GM12878 (cell line): ENCODE measurements at regions not wholly inside any gene's neighbourhood (a gene's known extent, or its start where the extent isn't known, plus 50 kb on each side); places are given as distances from the start of the nearest gene placed in this dataset.

Source experiments
- ATAC-seq: fragments of 200-7000 bp; cut with Tn5 transposase; 3 replicates; pipeline ENCODE4 v1.9.1; 2020; ENCODE audit warnings: mild to moderate bottlenecking, moderate library complexity
- BruUV-seq: library from RNA; stranded (reverse); fragments of 400-500 nt; replicated peaks from 2 replicates; lab custom pipeline; 2021; lab: Mats Ljungman, UMichigan
- CTCF ChIA-PET: fragments of 300-600 bp; sonication (Branson Sonifier 250); formaldehyde crosslinking; extraction: SDS; loops from one replicate; lab custom pipeline; 2021; ENCODE audit warnings: inconsistent platforms; lab: Yijun Ruan, JAX
- POLR2A ChIA-PET: fragments of 350-600 bp; formaldehyde crosslinking; extraction: SDS; loops from one replicate; lab custom pipeline; 2021; ENCODE audit warnings: inconsistent platforms; lab: Charles Lee
- RAD21 ChIA-PET: fragments of 300-600 bp; sonication (Branson Sonifier 250); formaldehyde crosslinking; loops from one replicate; lab custom pipeline; 2023; ENCODE audit warnings: antibody characterized with exemption; ENCODE audit not compliant: unreplicated experiment; lab: Charles Lee
- SMC1A ChIA-PET: fragments of 300-600 bp; sonication (Branson Sonifier 250); formaldehyde crosslinking; loops from one replicate; lab custom pipeline; 2023; ENCODE audit not compliant: unreplicated experiment, uncharacterized antibody; lab: Charles Lee
- DNase-seq: peaks from one replicate; pipeline ENCODE4 v3.0.0-alpha.2; 2011; ENCODE audit warnings: low read depth, low spot score
- FAIRE-seq: peaks from 3 replicates; lab custom pipeline; 2011; peaks lifted over from hg19 to GRCh38; lab: Jason Lieb, UNC
- H2AFZ ChIP-seq: 2 replicates; pipeline ENCODE4 v1.6.0; 2011; ENCODE audit warnings: low read depth, low read length, control low read depth; ENCODE audit not compliant: control insufficient read depth
- H3K27ac ChIP-seq: 2 replicates; pipeline ENCODE4 v1.5.1; 2011; ENCODE audit warnings: control low read depth; ENCODE audit not compliant: control insufficient read depth, insufficient read depth
- H3K27me3 ChIP-seq, 2 experiments: replicated peaks in 1 of 2; 2 replicates each; pipeline versions ENCODE4 v1.6.0 to v1.6.1; 2011; ENCODE audit warnings: low read length in 1 of 2; ENCODE audit not compliant: control insufficient read depth in 2 of 2, insufficient read depth in 2 of 2
- H3K36me3 ChIP-seq, 2 experiments: 2 replicates each; pipeline ENCODE4 v1.5.1; 2011; ENCODE audit warnings: low read length in 1 of 2; ENCODE audit not compliant: control insufficient read depth in 2 of 2, insufficient read depth in 2 of 2
- H3K4me1 ChIP-seq: 2 replicates; pipeline ENCODE4 v1.6.1; 2011; ENCODE audit warnings: mild to moderate bottlenecking, low read length, moderate library complexity, mixed read lengths; ENCODE audit not compliant: control insufficient read depth, insufficient read depth
- H3K4me2 ChIP-seq: 2 replicates; pipeline ENCODE4 v1.6.0; 2011; ENCODE audit warnings: control low read depth; ENCODE audit not compliant: control insufficient read depth, insufficient read depth
- H3K4me3 ChIP-seq: fragments of 200-600 bp; sonication (generic); 2 replicates; pipeline ENCODE4 v1.5.1; 2016
- H3K79me2 ChIP-seq: 2 replicates; pipeline ENCODE4 v1.6.0; 2011; ENCODE audit warnings: low read length; ENCODE audit not compliant: control insufficient read depth, insufficient read depth
- H3K9ac ChIP-seq: 2 replicates; pipeline ENCODE4 v1.8.0; 2011; ENCODE audit warnings: low read length, control low read depth, mixed read lengths; ENCODE audit not compliant: control insufficient read depth, insufficient read depth
- H3K9me3 ChIP-seq: replicated peaks from 3 replicates; pipeline ENCODE4 v1.5.1; 2011; ENCODE audit warnings: mild to moderate bottlenecking, low read length; ENCODE audit not compliant: control insufficient read depth, insufficient read depth
- H4K20me1 ChIP-seq: 2 replicates; pipeline ENCODE4 v1.6.0; 2011; ENCODE audit not compliant: control insufficient read depth, insufficient read depth
- BACH1 ChIP-seq: fragments of 450-650 bp; IDR thresholded peaks from 2 replicates; pipeline ENCODE4 v1.6.1; 2017; ENCODE audit warnings: mild to moderate bottlenecking, borderline replicate concordance
- CHD1 ChIP-seq: IDR thresholded peaks from 2 replicates; pipeline ENCODE4 v1.6.1; 2012; ENCODE audit warnings: low read depth, low read length, improper control_type of control experiment
- CUX1 ChIP-seq: IDR thresholded peaks from 2 replicates; pipeline ENCODE4 v1.6.1; 2012; ENCODE audit warnings: improper control_type of control experiment, low read depth, low read length; ENCODE audit not compliant: insufficient replicate concordance
- IKZF2 ChIP-seq, 2 experiments: fragments of 450-650 bp; IDR thresholded peaks; 2 replicates each; pipeline ENCODE4 v1.6.1; 2017; ENCODE audit warnings: mild to moderate bottlenecking in 2 of 2, moderate library complexity in 2 of 2
- MLLT1 ChIP-seq: fragments of 450-650 bp; IDR thresholded peaks from 2 replicates; pipeline ENCODE4 v1.6.1; 2016; ENCODE audit warnings: mild to moderate bottlenecking
- POLR2AphosphoS2 ChIP-seq: IDR thresholded peaks from 2 replicates; pipeline ENCODE4 v1.6.1; 2011; ENCODE audit warnings: low read depth, mild to moderate bottlenecking, low read length, improper control_type of control experiment, moderate library complexity
- SUPT20H ChIP-seq: IDR thresholded peaks from 2 replicates; pipeline ENCODE4 v1.6.1; 2011; ENCODE audit warnings: low read depth, mild to moderate bottlenecking, low read length, moderate library complexity, borderline replicate concordance; ENCODE audit not compliant: control insufficient read depth
- ZBTB11 ChIP-seq: fragments of 450-650 bp; formaldehyde crosslinking; IDR thresholded peaks from 2 replicates; pipeline ENCODE4 v1.5.0; 2022; ENCODE audit warnings: mild to moderate bottlenecking, missing genetic modification characterization
- ZBTB33 ChIP-seq: fragments of 450-650 bp; IDR thresholded peaks from 2 replicates; pipeline ENCODE4 v1.6.1; 2017; ENCODE audit warnings: mild to moderate bottlenecking
- WGBS: methylation state at CpG from one replicate; pipeline ENCODE4 v1.1.6; 2016; ENCODE audit warnings: low lambda C conversion rate; ENCODE audit not compliant: insufficient replicate concordance, insufficient coverage; ENCODE audit errors: missing lambda C conversion rate; 5-methylcytosine and 5-hydroxymethylcytosine counted together
- in situ Hi-C: fragments of 300-500 bp; cut with MboI; formaldehyde crosslinking; loops from 9 replicates; pipeline ENCODE4 v1.14.3; 2018; ENCODE audit warnings: mixed read lengths
- intact Hi-C: fragments of 100-400 bp; cut with micrococcal nuclease; formaldehyde crosslinking; loops from one replicate; pipeline ENCODE4 v1.14.2; 2022; ENCODE audit not compliant: unreplicated experiment

GRCh38 chr4:166222271-166222670 is 349.2 kb downstream of the TLL1 start (continued):
- TF ChIP-seq MLLT1 (no peak), CHD1 (no peak), BACH1 (no peak)

GRCh38 chr4:166228112-166228511 is 355.1 kb downstream of the TLL1 start:
- no peak for ATAC-seq
- H3K9ac ChIP-seq, result no peak overlapping the region
- no peak for DNase-seq
- 43% methylated on average over 10 of the region's 10 CpGs for WGBS
- intact Hi-C loops, result no loop called here
- no peak for FAIRE-seq
- H2AFZ ChIP-seq, result no peak overlapping the region
- ChIA-PET POLR2A (no interaction called here), RAD21 (no interaction called here), SMC1A (no interaction called here), CTCF (no interaction called here)
- H3K27me3 ChIP-seq, result no peaks in the 10 kb centered on the region
- H3K9me3 ChIP-seq, result no peaks in the 10 kb centered on the region
- H3K4me1 ChIP-seq, result no peaks in the 10 kb centered on the region
- no peaks in the 10 kb centered on the region for H3K79me2 ChIP-seq
- H3K27ac ChIP-seq, result no peak overlapping the region
- no peaks in the 10 kb centered on the region for H4K20me1 ChIP-seq
- no peak overlapping the region for H3K4me3 ChIP-seq
- BruUV-seq, result no TSS peak
- in situ Hi-C loops, result no loop called here
- no peaks in the 10 kb centered on the region for H3K36me3 ChIP-seq
- no peak overlapping the region for H3K4me2 ChIP-seq
- TF ChIP-seq SUPT20H, result no peak
- TF ChIP-seq ZBTB33, result no peak
- TF ChIP-seq POLR2AphosphoS2, result no peak
- TF ChIP-seq IKZF2 (IDR thresholded peaks at IDR 0.05), result no peak
- no peak for TF ChIP-seq ZBTB11 (CRISPR knock-in tag)
- TF ChIP-seq CUX1, result no peak
